AG09319 (cell line): ENCODE measurements at regions not wholly inside any gene's neighbourhood (a gene's known extent, or its start where the extent isn't known, plus 50 kb on each side); places are given as distances from the start of the nearest gene placed in this dataset.

ENCODE experiments used
- DNase-seq: peaks from one replicate; pipeline ENCODE4 v3.0.0-alpha.2; 2010; ENCODE audit warnings: low read depth; ENCODE audit errors: extremely low read depth
- CTCF ChIP-seq: IDR thresholded peaks from 2 replicates; pipeline ENCODE4 v1.5.1; 2011; ENCODE audit warnings: low read depth, mild to moderate bottlenecking, inconsistent platforms, low read length, moderate library complexity

DNA sequence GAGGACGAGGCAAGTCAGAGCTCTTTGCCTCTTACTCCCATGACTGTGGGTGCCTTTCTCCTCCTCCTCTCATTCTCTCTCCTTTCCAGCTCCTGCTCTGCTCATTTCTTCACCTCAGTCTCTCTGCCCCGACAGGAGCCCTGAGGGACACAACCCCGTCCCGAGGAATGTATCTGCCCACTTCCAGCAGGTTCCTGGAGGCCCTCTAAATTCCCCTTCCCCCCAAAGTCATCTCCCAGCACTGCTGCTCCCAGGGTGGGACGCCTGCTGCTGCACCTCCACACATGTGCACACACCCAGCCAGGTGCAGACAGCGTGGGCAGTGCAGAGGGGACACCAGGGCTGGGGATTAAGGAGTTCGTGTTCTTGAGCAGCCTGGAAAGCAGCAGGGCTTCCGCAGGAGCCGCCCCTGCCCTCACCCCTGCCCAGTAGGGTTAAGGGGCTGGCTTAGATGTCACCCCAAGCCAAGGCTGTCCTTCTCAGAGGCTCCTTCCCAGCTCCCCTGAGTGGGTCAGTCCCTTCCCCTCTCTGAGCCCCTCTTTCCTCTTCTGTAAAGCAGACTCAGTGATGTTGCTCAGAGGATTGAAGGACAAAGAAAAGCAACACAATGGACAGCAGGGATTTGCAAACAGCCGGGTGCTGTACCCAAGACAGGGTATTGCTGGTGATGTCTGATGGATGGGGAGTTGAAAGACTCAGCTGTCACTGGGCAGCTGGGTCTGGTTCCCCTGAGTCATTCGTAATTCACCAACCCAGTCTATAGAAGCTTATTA, 346.0 kb downstream of the MATN1 start:
- no peak for DNase-seq
- no peak for TF ChIP-seq CTCF

GRCh38 chr1:30376054-30376697, 347.2 kb downstream of the MATN1 start:
- no peak for TF ChIP-seq CTCF
- no peak for DNase-seq

DNA sequence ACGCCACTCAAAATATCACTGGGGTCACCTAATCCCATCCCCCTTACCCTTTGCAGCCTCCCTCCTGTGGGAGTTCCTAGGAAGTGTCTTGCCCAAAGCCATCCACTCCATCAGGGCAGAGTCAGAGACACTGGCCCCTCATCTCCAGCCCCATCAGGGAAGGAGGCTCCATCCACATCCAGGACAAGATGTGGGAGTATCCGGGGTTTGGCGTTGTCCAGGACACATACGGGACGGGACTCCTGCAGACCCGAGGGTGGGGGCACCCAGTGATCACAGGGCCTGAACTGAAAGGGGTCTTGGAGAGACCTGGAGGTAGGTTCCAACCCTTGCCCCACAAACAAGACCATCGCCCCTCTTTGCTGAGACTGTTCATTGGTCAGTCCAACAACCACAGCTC, 348.2 kb downstream of the MATN1 start:
- no peak for DNase-seq
- no peak for TF ChIP-seq CTCF

DNA sequence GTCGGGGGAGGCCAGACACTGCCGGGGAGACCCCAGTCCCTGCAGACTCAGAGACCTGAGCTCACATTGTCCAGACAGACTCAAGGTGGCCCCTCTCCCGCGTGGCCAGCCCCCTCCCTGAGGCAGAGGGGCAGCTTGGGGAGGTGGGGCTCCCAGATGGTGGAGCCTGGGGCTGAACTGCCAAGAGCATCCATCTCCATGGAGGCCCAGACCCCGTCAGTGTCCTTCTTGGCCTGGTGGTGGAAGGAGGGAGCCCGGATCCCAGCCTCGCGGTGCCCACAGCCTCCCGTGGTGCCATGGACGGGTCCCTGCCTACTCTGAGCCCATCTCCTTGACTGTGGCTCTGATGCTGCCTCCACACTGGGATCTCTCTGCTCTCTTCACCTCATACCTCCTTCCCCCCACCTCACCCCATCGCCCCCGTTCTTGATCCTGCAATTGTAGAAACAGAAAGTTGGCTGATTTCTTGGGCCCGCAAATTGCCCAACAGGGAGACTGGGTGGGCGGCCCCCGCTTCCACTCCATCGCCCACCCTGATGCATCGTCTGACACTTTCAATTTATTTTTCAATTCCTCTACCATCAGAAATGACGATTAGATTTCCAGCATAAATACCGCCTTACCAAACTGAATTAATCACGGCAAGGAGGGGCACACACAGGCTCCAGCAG, 348.9 kb downstream of the MATN1 start:
- no peak for DNase-seq
- no peak for TF ChIP-seq CTCF

DNA sequence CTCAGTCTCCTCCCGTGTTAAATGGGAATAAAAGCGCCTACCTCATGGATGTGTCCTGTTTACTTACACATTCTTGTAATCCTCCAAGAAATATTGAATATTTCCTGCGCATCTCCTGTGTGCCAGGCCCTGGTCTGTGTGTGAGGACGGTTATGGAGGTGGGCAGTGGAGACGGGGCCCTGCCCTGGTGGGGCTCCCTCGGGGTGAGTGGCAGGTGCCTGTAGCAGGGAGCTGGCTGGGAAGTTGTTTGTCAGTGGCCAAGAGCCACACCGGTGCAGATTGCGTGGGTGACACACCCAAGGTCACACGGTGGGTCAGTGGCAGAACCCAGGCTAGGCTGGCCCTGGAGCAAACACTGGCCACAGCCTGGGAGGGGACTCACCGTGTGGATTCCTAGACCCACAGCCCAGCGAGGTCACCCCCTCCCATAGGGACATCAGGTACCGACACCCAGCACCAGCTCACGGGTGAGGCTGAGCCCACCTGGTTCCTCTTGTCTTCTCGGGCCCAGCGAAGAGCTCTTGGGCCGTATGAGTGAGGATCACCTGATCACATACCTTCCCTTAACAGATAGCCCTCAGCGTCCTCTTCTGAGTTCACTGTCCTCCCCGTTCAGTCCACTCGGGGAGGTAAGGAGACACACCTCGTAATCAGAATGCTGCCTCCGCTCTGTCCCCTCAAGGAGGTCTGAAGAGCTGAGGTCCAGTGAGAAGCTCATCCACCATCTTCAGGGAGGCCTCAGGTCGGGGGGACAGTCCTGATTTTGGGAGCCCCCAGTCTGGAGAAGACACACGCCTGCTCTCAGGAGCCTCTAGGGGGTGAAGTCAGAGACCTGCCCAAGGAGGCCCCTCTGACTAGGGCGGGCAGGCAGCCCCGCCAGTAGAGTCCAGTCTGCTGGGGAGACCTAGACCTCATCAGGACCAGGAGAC, 349.6 kb downstream of the MATN1 start:
- no peak for DNase-seq
- no peak for TF ChIP-seq CTCF

GRCh38 chr1:30372792-30373433, 350.5 kb downstream of the MATN1 start:
- no peak for TF ChIP-seq CTCF

More at GRCh38 chr1:30372792-30373433, 350.5 kb downstream of the MATN1 start:
- no peak for DNase-seq
